Testis (tissue), 2 donors: ENCODE measurements at regions not wholly inside any gene's neighbourhood (a gene's known extent, or its start where the extent isn't known, plus 50 kb on each side); places are given as distances from the start of the nearest gene placed in this dataset.

Source experiments
- POLR2A ChIP-seq: fragments of 450-650 bp; IDR thresholded peaks from one replicate; pipeline ENCODE4 v1.6.1; 2017; ENCODE audit warnings: antibody characterized with exemption, mild to moderate bottlenecking, moderate library complexity
- TF ChIP-seq, protein P1 (sequence below), 3 experiments: fragments of 450-650 bp in 2 of 3; fragments of 200-600 bp in 1 of 3; sonication (generic) in 1 of 3; IDR thresholded peaks; one replicate each; pipeline ENCODE4 v1.5.1; 2016 to 2019; ENCODE audit warnings: antibody characterized with exemption in 3 of 3, mild to moderate bottlenecking in 2 of 3, moderate library complexity in 1 of 3

- TF ChIP-seq, protein P1, sequence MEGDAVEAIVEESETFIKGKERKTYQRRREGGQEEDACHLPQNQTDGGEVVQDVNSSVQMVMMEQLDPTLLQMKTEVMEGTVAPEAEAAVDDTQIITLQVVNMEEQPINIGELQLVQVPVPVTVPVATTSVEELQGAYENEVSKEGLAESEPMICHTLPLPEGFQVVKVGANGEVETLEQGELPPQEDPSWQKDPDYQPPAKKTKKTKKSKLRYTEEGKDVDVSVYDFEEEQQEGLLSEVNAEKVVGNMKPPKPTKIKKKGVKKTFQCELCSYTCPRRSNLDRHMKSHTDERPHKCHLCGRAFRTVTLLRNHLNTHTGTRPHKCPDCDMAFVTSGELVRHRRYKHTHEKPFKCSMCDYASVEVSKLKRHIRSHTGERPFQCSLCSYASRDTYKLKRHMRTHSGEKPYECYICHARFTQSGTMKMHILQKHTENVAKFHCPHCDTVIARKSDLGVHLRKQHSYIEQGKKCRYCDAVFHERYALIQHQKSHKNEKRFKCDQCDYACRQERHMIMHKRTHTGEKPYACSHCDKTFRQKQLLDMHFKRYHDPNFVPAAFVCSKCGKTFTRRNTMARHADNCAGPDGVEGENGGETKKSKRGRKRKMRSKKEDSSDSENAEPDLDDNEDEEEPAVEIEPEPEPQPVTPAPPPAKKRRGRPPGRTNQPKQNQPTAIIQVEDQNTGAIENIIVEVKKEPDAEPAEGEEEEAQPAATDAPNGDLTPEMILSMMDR (IDR thresholded peaks at IDR 0.05), result no peak
- no peak for TF ChIP-seq POLR2A
These were observed 418.1 kb upstream of the SEMA6A start for GRCh38 chr5:116992681-116993080.
